HG03175 (cell line): ENCODE measurements at regions not wholly inside any gene's neighbourhood (a gene's known extent, or its start where the extent isn't known, plus 50 kb on each side); places are given as distances from the start of the nearest gene placed in this dataset.
"Not testable (repeated sequence)": the region's sequence is repeated elsewhere in the genome, so short reads cannot be mapped to it uniquely, and the experiment has no call there.

Experiments
- ATAC-seq: cut with Tn5 transposase; IDR thresholded peaks from one replicate; pipeline ENCODE4 v1.9.1; 2021; ENCODE audit warnings: mild to moderate bottlenecking, moderate library complexity; ENCODE audit not compliant: unreplicated experiment

DNA sequence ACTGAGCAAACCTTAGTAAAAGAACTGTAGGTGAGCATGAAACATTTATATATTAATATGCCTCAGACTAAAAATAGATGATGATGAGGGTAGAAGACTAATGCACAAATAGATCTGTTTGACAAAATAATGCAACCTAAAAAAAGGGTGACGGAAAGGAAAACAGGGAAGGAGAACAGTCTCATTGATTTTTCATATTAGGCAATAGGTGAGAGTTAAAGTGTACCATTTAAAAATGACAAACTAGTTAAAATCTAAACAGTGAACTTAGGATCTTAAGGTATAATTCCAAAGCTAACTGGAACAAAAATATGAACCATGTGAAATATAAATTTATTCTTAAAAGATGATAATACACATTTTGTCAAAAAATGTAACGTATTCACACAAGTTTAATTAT, 1347.6 kb downstream of the SI start:
- no peak for ATAC-seq

DNA sequence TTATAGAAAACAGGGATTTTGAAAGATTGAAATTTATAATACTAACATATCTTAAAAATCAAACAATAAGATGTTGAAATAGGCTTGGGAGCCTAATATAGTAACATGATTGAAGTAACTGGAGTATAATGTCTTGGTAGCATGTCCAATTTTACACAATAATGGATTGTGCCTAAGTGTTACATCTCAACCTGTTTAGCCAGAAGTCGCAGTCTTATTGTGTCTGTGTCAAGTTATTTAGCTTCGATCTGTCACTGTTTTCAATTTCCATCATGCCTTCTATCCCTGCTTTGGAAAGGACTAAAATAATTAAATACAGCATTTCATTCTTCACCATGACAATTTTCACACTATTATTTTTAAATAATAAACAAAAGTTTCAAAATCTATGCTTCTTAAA, 1352.2 kb downstream of the SI start:
- ATAC-seq, result no peak

DNA sequence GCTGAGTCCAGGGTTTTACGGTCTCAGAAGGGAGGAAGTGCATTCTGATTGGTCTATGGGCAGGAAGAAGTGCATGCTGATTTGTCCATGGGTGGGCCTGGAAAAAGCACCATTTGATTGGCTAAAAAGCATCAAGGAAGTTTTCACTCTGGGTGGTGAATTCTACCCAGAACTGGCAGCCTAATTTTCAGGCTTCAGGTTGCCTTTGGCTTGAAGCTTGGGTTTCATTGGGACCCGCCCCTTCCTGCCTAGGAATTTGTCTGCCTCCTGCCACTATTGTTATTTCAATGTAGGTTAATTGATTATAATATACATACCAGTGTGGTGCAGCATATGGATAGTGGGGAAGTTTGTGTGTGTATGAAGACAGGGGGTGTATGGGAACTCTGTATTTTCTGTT, 1355.9 kb downstream of the SI start:
- ATAC-seq, result no peak

DNA sequence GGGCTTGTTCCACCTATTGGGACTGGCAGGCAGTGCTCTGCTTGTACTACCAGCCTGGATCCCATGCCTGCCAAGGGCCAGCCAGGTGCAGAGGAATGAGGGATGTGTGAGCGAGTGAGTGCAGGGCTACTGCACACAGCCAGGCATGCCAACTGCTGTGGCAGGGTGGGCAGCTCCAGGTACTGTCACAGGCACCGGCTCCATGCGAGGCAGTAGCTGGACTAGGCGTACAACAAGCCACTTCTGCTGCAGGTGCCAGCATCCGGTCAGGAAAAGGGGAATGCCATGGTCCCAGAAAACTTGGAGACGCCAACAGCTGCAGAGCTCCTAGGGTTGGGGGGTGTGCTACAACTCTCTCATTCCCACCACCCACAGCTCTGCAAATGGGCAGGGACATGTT, 1356.7 kb downstream of the SI start:
- no peak for ATAC-seq

DNA sequence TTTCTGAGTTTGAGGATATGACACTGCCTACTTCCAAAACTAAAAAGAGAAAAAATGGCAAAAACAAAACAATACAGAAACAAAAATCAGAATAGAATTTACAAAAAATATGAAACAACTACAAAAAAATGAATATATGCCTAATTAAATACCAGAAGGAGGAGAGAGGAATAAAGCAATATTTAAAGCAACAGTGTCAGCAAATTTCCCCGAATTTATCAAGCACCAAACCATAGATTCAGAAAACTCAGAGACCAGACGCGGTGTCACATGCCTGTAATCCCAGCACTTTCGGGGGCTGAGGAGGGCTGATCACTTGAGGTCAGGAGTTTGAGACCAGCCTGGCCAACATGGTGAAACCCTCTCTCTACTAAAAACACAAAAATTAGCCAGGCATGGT, 1360.9 kb downstream of the SI start:
- no peak for ATAC-seq

DNA sequence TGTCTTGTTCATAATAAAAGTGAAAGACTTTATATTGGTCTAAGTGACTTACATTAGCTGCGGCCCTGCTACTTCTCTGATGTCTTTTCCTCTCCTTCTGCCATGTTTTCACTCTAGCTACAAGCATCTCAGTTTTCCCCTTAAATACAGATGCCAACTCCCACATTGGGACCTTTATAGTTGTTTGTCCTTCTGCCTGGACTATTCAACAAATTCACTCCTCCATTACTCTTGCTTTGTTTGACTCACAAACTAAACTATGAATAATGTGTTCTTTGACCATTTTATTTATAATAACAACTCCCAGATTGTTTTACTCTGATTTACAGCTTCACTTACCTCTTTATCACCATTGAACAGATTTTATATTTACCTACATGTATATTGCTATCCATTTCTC, 1369.9 kb downstream of the SI start:
- no peak for ATAC-seq

DNA sequence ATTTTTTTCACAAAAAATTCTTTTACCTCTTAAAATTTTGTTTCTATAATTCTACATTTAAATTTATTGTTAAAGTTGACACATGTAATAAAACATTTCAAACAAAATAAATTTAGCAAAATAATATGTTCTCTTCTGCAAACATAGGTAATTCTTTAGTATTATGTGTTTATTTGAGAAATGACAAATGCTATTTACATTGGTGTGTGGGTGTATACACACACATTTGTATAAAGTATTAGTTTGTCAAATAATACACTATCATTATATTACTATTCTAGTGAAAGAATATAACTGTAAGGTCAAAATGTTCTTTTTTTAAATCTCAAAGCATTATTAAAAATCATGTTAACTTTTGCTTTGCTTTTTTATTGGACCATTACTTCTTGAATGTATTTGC, 1370.6 kb downstream of the SI start:
- no peak for ATAC-seq

DNA sequence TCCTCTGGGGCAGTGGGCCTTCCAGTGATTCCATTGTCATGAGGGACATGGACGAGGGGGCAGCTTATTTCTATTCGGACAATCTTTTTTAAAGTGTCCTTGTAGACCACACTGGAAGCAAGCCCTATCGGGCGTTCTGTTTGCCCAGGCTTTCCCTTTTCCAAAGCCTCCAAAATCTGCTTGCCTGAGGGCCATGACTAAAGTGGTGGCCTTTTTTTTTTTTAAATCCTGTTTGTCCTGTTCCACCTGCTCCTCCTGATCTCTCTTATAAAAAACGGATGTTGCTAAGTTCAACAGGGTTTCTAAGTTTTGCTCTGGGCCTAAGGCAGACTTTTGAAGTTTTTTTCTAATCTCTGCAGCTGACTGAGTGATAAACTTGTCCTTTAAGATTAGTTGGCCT, 1380.1 kb downstream of the SI start:
- ATAC-seq, result not testable (repeated sequence)

DNA sequence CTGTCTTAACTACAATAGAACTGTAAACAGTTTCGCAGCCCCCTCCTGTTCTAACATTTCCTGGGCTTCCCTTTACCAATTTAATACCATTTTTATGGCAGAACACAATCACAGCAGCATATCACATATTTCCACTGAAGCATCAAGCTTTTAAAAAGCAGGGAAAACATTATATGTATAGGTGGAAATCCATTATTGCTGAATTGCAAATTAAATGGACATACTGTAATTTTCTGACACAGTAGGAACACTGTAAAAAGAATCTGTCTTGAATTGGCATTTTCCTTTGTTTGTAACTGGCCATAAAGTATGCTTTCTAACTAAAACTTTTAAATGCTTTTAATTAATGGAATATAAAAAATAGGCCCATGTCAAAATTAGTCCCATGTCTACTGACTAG, 1385.8 kb downstream of the SI start:
- no peak for ATAC-seq

DNA sequence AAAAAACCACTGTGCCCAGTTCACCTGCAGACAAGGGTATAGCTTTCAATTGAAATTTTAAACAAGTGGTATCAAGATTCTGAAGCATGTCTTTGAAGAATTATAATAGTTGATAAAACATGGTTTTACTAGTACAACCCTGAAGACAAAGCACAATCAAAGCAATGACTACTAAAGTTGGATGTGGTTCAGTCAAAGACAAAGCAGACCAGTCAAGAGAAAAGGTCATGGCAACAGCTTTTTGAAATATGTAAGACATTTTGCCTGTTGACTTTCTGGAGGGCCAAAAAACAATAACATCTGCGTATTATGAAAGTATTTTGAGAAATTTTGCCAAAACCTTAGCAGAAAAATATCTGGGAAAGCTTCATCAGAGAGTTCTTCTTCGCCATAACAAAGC, 1393.6 kb downstream of the SI start:
- no peak for ATAC-seq

DNA sequence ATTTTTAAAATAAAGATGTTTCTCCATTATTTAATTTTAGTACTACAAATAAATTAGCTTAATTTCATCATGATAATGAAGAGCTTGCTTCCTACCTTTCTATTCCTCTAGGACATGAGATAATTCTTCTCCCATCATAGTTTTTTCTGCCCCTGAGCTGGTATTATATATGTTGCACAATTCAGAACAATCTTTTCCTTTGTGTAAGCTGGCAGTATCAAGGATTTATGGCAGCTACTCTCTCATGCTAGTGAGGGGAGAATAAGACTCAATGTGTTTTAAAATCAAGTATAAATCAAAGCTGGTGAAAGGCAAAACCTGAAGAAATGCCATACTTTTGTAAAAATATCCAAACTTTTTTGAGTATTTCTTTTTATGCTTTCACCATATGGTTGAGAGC, 1405.3 kb downstream of the SI start:
- no peak for ATAC-seq

DNA sequence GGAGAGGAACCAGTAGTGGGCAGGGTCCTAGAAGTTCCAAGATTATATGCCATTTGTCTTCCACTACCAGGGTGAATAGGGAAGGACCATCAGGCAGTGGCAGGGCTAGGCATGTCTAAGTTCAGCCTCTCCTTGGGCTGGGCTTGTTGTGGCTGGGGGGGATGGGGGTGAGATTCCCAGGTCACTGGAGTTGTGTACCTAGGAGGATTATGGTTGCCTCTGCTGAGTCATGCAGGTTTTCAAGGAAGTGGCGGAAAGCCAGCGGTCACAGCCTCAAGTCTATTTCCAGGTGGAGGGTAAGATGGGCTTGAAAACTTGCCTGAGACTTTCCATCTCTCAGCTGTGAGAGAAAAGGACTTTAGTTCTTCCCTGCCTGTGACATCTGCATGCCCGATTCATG, 1407.1 kb downstream of the SI start:
- no peak for ATAC-seq

DNA sequence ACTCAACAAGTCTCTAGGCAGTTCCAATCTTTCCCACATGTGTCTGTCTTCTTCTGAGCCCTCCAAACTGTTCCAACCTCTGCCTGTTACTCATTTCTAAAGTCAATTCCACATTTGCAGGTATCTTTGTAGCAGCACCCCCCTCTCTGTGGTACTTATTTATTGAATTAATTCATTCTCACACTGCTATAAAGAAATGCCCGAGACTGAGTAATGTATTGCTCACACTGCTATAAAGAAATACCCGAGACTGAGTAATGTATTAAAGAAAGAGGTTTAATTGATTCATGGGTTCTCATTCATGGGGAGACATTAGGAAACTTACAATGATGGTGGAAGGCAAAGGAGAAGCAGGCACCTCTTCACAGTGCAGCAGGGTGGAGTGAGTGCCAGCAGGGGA, 1413.8 kb downstream of the SI start:
- no peak for ATAC-seq

DNA sequence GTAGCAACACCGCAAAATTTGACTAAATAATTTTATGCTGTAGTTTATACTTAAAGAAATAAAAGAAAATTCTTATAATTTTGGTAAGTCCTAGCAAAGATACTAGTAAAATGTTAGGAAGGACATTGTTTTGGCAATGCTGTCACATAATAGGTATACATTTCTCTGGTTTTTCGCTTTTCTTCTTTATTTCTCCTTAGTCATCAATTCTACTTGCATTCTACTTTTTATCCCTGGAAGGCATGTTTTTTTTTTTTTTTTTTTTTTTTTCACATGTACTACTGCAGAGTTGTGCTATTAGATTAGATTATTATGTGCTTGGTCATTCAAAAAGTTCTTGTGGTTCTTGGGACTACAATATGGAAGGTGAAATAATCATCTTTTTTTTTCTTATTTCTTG, 1421.2 kb downstream of the SI start:
- no peak for ATAC-seq

DNA sequence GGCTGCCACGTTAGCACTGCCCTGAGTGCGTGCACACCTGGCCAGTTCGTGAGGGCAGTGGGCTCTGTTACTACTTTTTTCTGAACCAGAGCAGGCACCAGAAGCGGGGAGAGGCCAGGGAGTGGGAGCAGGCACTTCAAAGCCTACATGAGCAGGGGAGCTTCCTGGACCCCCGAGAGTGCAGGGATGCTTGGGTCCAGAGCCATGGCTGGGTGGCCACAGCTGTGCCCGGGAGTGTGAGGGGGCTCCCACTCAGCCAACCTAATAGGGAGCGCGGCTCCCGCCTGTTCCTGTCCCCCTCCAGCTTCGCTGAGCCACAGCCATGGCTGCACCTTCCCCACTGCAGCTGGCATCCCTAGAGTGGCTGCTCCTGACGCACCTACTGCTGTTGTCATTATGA, 1423.3 kb downstream of the SI start:
- ATAC-seq, result no peak

DNA sequence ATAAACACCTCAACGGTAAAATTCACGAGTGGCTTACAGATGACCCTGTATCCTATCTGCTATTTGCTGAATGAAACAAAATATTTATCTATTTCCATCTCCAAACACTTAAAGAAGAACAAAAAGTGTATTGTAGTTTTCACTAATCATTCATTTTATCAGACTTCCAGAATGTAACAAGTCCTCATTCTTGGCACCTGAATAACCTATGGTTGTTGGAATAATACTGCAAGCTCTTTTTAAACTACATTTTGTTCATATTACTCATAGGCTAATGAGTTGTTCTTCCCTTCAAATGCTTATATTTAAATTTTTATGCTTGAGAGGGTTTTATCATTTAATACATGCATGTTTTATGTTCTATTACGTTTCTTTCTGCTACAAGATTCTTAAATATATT, 1434.1 kb downstream of the SI start:
- no peak for ATAC-seq

DNA sequence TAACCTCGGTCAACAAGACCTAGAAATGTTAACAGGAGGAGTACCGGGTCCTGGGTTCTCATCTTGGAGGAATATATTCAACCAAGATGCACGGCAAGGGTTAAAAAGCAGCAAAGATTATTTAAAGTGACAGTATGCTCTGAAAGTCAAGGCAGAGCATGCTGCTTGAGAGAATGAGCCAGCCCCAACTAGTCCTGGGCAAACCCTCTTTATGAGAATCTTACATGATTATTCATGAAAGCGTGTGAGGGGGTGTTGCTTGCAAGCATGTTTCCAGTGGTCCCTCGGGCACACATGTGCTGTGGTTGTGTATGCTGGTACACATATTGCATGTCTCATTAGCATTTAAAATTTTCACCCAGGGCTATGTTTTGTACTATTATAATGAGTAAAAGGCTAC, 1445.6 kb downstream of the SI start:
- no peak for ATAC-seq

DNA sequence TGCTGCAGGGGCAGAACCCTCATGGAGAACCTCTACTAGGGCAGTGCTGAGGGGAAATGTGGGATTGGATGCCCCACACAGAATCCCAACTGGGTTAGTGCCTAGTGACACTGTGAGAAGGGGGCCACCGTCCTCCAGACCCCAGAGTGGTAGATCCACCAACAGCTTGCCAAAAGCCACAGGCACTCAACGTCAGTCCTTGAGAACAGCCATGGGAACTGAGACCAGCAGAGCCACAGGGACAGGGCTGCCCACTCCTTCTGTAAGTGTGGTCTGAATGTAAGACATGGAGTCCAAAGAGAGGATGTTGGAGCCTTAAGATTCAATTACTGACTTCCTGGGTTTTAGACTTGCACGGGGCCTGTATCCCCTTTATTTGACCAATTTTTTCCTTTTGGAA, 1451.5 kb downstream of the SI start:
- no peak for ATAC-seq

DNA sequence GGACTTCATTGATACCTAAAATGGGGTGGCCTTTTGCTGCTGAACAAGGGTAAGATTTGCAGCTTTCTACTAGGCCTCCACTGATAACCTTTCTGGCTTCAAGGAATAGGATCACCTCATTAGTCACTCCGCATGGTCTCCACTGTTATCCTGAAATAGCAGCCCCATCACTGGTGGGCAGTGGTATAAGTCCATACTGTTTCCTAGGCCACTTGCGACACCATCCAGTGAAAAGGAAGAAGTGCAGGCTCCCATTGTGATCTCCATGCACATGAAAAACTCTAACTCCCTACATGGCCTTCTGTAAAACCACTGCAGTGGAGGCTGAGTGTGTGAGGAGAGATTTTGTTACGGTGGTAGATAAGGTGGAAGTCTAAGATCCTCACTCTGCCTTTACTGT, 1455.9 kb downstream of the SI start:
- ATAC-seq, result no peak

DNA sequence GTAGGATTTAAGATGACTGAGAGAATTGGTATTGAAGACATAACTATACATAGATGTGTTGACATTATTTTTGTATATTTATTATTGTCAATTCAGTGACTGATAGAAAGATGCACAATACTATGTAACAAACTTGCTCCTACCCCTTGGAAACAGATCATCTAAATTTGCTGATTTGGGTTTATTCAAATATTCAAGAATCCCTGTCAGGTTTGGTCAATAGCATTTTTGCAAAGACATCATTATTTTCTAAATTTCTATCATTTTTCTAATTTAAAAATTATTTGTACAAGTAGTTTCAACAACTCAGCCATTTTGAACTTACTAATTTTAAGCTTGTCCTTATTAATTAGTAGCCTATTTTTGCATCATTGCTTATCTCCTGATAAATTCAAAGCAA, 1463.4 kb downstream of the SI start:
- ATAC-seq, result no peak

DNA sequence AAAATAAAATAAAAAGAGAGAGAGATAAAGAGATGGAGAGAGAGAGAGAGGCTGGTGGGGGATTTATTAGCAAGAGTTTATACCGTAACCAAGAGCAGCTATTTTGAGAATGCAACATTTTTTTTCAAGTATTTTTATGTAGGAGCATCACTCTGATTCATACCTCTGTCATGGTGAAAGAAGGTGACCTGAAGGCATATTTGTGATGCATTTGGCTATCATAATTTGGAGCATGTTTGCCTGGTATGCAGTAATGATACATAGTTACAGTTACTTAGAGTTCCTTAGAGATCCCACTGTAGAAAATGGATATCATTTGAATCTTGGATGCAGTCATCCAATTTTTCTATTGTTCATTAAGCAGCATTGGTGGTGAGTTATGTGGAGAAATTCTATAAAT, 1472.4 kb downstream of the SI start:
- ATAC-seq, result no peak

DNA sequence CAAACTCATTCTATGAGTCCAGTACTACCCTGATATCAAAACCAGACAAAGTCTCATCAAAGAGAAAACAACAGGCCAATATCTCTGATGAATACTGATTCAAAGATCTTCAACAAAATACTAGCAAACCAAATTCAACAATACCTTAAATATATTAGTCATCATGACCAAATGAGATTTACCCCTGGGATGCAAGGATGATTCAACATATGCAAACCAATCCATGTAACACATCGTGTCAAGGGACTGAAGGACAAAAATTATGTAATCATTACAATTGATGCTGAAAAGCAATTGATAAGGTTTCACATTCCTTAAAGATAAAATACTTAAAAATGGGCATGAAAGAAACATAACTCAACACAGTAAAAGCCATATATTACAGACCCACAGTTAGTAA, 1476.9 kb downstream of the SI start:
- ATAC-seq, result no peak

DNA sequence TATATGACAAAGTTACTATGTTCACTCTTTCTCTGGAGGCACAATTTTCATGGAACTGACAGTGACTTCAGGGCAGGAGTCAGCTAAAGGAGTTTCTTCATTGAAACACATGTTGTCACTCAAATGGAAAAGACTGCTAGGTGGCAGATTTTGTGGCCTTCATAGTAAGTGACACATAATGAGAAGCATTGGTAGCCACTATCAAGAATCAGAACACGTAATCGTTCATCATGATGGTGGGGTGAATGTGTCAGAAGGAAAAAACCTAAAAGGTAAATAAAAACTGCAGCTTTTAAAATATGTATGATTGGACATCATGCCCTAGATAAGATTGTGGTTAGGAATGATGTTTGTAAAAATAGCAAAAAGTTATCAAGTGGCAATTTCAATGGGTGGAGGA, 1491.0 kb downstream of the SI start:
- ATAC-seq, result no peak

DNA sequence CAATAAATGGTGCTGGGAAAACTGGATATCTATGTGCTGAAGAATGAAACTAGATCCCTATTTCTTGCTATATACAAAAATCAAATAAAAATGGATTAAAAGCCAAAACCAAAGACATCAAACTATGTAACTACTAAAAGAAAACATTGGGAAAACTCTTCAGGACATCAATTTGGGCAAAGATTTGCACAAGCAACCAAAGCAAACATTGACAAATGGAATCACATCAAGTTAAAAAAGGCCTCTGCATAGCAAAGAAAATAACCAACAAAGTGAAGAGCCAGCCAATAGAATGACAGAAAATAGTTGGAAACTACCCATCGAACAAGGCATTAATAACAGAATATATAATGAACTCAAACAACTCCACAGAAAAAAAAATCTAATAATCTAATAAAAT, 1495.3 kb downstream of the SI start:
- no peak for ATAC-seq
